ENCODE measurements at regions not wholly inside any gene's neighbourhood (a gene's known extent, or its start where the extent isn't known, plus 50 kb on each side); places are given as distances from the start of the nearest gene placed in this dataset.
A peak's percentile ranks its signal among the peaks of the same experiment; 100 is the strongest.

- no peak for TF ChIP-seq CTCF (IDR thresholded peaks at IDR 0.05; ENCODE audit: low read length)
- peak; percentile 20 for TF ChIP-seq EZH2 (optimal IDR thresholded peaks at IDR 0.05; ENCODE audit: low read depth, low read length)
Observed at GRCh38 chr1:22376001-22376400, 75.7 kb upstream of the ZBTB40 start.

Measured in MM.1S (cell line).